Effector CD4-positive, alpha-beta T cell (primary cell): ENCODE measurements at regions not wholly inside any gene's neighbourhood (a gene's known extent, or its start where the extent isn't known, plus 50 kb on each side); places are given as distances from the start of the nearest gene placed in this dataset.

ENCODE experiments used
- DNase-seq: peaks from one replicate; pipeline ENCODE4 v3.0.0-alpha.2; 2020

DNA sequence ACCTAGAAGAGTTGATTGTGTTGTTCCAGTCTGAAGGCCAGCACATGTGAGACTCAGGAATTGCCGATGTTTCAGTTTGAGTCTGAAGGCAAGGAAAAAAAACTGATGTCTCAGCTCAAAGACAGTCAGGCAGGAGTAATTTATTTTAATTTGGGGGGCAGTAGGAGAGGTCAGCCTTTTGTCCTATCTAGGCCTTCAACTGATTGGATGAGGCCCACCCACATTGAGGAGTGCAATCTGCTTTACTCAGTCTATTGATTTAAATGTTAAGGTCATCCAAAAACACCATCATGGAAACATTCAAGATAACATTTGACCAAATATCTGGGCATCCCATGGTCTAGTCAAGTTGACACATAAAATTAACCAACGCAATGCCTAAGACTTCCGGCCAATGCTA, 288.9 kb downstream of the CDK5RAP2 start:
- DNase-seq, result no peak

GRCh38 chr9:120289990-120290975, 289.7 kb downstream of the CDK5RAP2 start:
- DNase-seq, result no peak

GRCh38 chr9:120289098-120289497, 290.9 kb downstream of the CDK5RAP2 start:
- DNase-seq, result no peak

- DNase-seq, result no peak
Observed at GRCh38 chr9:120286530-120286929, 293.4 kb downstream of the CDK5RAP2 start.

DNA sequence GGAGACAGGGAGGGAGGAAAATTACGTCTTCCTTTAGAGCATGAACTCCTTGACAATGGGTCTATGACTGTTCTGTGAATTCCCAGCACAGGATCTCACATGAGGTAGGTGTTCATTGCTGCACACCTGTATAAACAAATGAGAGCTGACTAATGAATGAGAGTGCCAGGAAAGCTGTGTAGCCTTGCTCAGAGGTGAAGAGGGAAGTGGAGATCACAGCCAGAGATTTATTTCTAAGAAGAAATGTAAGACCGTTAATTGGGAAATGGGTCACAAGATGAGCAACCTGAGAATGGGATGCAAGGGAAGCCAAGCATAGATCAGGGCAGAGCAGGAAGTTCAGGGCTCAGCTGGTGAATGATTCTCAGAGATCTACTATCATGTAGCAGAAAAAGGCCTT, 295.1 kb downstream of the CDK5RAP2 start:
- no peak for DNase-seq

DNA sequence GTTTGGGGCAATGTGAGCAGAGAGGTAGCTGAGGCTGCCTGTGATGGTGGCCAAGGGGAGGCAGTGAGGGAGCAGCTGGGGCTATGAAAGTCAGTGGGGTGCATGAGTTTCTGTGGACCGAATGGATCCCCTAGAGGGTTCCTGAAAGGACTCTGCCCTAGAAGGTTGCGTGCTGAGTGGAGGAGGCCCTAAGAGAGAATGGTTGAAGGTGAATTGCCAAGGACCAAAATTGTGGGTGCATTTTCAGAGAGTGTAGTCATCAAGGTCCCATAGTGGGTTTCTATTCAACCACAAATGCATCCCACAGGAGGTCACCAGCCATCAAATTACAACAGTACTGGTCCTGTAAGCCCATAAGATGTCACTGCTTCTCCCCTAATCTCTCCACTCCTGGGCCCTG, 298.3 kb downstream of the CDK5RAP2 start:
- DNase-seq, result no peak

DNA sequence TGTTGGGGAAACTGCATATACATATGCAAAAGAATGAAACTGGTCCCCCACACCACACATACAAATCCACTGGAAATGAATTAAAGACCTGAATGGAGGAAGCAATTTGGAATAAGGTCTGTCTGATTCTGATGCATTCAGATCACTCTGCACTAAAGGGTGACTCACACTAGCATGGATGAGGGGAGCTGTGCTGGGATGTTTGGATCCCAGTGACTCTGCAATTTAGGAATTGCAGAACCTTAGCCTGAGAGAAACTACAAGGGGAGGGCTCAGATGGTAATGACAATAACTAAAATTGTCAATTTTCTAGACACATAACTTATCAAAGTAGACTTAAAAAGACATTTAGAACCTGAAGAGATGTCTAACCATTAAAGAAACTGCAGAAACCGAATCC, 312.0 kb downstream of the CDK5RAP2 start:
- DNase-seq, result no peak

DNA sequence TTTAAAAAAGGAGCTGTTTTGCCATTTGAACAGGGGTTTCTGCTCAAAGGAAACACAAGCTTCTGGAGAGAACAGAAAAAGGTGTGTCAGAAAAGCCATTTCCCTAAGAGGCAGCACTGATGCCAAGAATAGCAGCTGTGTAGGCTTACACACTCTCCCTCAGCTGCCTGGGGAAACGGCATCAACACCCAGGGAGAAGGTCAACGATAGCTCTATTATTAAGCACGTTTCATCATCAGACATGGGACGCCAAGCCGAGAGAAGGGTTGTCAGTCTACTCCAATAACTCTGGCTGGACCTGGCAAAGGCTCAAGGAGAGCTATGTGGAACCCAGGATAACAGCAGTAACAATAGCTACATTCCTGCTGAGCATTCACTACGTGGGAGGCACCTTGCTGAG, 314.2 kb downstream of the CDK5RAP2 start:
- no peak for DNase-seq

DNA sequence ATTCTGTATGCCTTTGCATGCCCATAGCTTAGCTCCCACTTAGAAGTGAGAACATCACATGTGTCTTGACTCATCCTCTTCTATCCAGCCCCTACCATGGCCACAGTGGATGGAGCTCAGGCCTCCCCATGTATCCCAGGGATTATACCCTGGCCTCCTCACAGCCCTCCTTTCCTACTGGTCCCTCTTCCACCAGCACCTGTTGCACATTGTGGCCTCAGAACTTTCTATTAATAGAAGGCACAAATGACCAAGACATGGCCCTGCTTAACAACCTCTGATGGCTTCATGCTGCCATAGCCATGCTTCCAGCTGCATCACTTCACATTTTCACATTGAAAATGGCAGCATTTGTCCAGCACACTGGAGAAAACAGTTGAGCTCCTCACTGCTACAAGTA, 315.4 kb downstream of the CDK5RAP2 start:
- DNase-seq, result no peak

GRCh38 chr9:120263836-120264235, 316.1 kb downstream of the CDK5RAP2 start:
- DNase-seq, result no peak

DNA sequence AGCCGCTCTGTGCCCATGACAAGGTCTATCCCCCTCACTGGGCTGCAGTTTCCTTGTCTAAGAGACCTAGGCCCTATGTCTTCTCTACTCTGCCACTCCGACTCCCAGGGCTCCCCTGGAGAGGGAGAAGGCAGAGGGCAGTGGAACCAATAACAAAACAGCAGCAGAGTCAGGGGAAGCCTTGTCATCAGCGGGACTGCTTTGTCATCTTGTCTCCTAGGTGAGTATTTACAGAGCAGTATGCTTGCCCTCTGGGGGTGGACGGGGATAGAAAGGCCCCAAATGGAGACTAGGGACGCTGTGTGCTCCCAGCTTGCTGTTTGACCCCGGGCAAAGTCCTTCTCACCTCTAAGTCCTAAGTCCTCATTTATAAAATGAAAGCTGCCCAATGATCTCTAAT, 318.5 kb downstream of the CDK5RAP2 start:
- no peak for DNase-seq

GRCh38 chr9:120259100-120259499, 320.9 kb downstream of the CDK5RAP2 start:
- DNase-seq, result no peak

DNA sequence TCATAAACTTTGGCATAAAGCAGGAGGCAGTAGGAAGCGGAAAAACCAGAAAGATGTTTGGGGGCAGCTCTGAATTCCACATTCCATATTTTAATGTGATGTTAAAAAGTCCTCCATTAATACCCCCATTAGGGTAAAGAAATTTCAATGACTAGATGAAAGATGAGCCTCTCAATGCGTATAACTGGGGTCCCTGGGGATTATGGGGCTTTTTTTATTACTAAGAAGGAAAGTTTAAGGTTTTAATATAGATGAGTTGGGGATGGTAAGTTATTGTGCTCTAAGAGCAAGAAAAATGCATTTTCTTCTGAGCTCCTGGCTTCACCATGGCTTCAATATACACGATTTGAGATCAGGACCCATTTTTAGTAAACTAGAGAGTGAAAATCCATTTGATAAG, 321.9 kb downstream of the CDK5RAP2 start:
- no peak for DNase-seq

DNA sequence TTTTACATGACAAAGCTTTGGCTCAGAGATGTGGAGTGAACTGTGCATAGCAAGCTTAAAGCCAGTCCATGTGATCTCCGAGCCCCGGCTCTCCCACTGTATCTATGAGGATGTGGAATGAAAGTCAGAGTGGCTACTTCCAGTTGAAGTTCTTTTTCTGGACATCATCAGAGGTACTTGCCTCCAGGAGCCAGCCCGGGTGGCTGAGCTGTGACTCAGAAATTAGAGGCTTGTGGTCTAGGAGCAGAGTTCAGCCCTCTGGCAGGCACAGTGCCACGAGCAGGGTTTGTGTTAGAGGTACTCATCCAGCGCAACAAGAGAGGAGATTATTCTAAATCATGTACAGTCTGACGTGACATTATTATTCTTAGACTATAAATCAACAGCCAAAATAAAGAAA, 322.5 kb downstream of the CDK5RAP2 start:
- no peak for DNase-seq

DNA sequence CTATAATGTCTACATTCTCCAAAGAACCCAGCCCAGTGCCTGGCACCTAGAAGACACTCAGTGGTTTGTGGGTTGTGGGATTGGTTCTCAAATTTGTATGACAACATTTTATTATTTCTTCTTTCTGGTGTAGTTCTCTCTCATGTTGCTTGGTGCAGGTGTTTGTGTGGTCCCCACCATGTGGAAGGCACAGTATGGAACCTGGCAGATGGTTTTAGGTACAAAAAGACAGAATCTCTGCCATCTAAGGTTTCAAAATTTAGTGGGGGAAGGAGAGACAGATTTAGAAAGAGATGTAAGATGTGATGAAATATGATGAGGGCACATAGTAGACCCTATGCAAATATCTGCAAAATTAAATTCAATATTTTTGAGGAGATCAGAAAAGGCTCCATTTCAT, 323.8 kb downstream of the CDK5RAP2 start:
- DNase-seq, result no peak

DNA sequence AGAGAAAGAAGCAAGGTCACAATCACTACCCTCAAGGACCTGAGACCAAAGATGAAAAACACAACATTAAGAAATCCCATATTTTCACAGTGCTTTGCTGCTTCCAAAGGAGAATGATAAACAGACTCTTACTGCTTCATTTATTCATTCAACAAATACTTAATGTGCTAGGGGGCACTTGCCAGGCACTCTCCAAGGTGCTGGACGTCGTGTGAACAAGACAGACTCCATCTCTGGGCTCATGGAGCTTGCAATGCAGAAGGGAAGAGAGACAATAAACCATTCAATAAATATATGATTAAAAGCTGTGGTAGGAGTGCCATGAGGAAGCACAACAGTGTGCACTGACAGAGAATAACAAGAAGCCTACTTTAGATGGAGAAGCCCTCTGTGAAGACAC, 327.7 kb downstream of the CDK5RAP2 start:
- DNase-seq, result no peak

- no peak for DNase-seq
Observed at GRCh38 chr9:120242116-120242811, 337.7 kb downstream of the CDK5RAP2 start.

GRCh38 chr9:120236596-120236995, 343.4 kb downstream of the CDK5RAP2 start:
- no peak for DNase-seq

DNA sequence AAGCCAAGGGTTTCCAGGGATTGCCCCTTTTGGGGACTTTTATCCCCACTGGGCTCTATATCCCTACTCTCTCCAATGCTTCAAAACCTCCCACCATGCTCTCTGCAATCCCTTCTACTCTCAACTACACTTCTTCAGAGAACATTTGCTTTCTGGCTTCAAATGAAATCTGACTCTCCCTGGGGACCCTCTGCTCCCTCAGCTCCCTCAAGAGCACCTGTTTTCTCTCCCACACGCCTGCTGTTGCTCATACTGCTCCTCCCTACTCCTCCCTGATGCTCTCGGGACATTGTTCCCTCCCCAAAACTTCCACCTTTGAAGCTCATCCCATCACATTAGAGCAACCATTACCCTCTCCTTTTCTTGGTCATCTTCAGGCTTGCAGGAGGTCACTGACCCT, 344.9 kb downstream of the CDK5RAP2 start:
- DNase-seq, result no peak

DNA sequence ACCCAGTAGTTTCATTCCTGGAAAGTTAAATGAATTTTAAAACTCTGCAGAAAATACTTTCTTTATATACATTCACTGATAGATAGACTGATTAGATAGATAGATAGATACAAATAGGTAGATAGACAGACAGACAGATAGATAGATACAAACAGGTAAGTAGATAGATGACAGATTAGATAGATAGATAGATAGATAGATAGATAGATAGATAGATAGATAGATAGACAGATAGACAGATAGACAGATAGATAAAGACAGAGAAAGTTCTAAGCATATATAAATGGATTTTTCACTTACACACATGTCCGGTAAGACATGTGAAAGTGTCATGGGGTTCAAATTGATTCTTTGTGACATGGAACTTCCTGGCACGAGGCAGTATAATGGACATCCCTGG, 349.7 kb downstream of the CDK5RAP2 start:
- DNase-seq, result no peak

GRCh38 chr9:120221844-120222243, 358.1 kb downstream of the CDK5RAP2 start:
- no peak for DNase-seq

DNA sequence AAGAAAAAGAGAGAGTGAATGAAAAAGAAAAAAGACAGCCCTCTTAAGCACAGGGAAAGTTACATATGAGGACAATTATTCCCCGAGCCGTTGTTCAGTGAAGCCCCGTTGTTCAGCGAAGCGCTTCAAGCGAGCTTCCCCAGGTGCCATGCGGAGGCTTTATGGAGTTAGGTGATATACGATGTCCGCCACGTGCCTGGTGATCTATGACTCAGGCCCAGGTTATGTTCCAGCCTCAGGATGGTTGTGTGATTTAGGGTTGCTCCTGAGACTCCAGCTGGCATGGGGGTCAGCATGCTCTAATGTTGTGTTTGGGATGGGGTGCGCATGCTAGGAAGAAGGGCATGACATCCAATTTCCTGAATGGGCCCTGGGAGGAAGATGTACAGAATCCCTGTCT, 365.6 kb downstream of the CDK5RAP2 start:
- DNase-seq, result no peak

DNA sequence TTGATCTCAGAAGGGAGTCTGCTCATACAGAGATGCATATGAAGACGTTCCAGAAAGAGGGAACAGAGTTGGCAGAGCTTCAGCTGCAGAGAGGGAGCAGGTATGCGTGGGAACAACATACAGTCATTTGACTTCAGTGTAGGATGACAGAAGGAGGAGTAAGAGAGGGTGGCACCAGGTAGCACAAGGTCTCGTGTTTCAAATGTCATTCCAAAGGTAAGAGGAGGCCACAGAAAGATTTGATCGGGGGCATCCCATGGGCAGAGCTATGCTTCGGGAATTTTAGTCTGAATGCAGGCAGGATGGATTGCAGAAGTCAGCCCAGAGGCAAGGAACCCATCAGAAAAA, 367.1 kb downstream of the CDK5RAP2 start:
- no peak for DNase-seq

- no peak for DNase-seq
Observed at GRCh38 chr9:120212153-120212852, 367.7 kb downstream of the CDK5RAP2 start.
